Liver (tissue), 8 donors: ENCODE measurements at regions not wholly inside any gene's neighbourhood (a gene's known extent, or its start where the extent isn't known, plus 50 kb on each side); places are given as distances from the start of the nearest gene placed in this dataset.

Source experiments
- DNase-seq: peaks from one replicate; pipeline ENCODE4 v3.0.0-alpha.2; 2017; ENCODE audit warnings: low spot score
- H3K27ac ChIP-seq, 2 donors: one replicate each; pipeline ENCODE4 v1.7.0; 2013; ENCODE audit warnings: inconsistent platforms in 2 of 2, low read length in 2 of 2, control low read depth in 1 of 2, low read depth in 1 of 2, mild to moderate bottlenecking in 1 of 2
- H3K27me3 ChIP-seq, 4 donors: one replicate each; pipeline versions ENCODE4 v1.6.1 to v1.7.0; 2013; ENCODE audit warnings: low read length in 3 of 4, inconsistent platforms in 1 of 4, mild to moderate bottlenecking in 1 of 4, moderate library complexity in 1 of 4; ENCODE audit not compliant: control insufficient read depth in 4 of 4, insufficient read depth in 4 of 4
- H3K36me3 ChIP-seq, 4 donors: one replicate each; pipeline versions ENCODE4 v1.6.1 to v1.7.0; 2013; ENCODE audit warnings: low read length in 3 of 4, mild to moderate bottlenecking in 3 of 4, low read depth in 1 of 4, moderate library complexity in 1 of 4; ENCODE audit not compliant: control insufficient read depth in 4 of 4, insufficient read depth in 3 of 4
- H3K4me1 ChIP-seq, 4 donors: one replicate each; pipeline versions ENCODE4 v1.6.1 to v1.7.0; 2013; ENCODE audit warnings: low read length in 3 of 4, mild to moderate bottlenecking in 3 of 4, moderate library complexity in 1 of 4; ENCODE audit not compliant: control insufficient read depth in 4 of 4, insufficient read depth in 4 of 4
- H3K4me3 ChIP-seq, 3 donors: one replicate each; pipeline versions ENCODE4 v1.6.1 to v1.7.0; 2013; ENCODE audit warnings: low read length in 3 of 3, control low read depth in 1 of 3, low read depth in 1 of 3, mild to moderate bottlenecking in 1 of 3
- H3K9ac ChIP-seq, 2 donors: one replicate each; pipeline ENCODE4 v1.7.0; 2013; ENCODE audit warnings: low read length in 2 of 2, mild to moderate bottlenecking in 2 of 2, moderate library complexity in 2 of 2, control low read depth in 1 of 2, low read depth in 1 of 2
- H3K9me3 ChIP-seq, 4 donors: one replicate each; pipeline versions ENCODE4 v1.6.1 to v1.7.0; 2013; ENCODE audit warnings: low read length in 3 of 4; ENCODE audit not compliant: control insufficient read depth in 4 of 4
- ATF3 ChIP-seq: IDR thresholded peaks from 2 replicates; pipeline ENCODE4 v1.6.1; 2016; ENCODE audit warnings: antibody characterized with exemption
- CTCF ChIP-seq: fragments of 150-350 bp; IDR thresholded peaks from 2 replicates; pipeline ENCODE4 v1.5.1; 2017; ENCODE audit warnings: improper control_type of control experiment, low read depth, low read length; ENCODE audit not compliant: missing input control
- FOXA1 ChIP-seq: IDR thresholded peaks from 2 replicates; pipeline ENCODE4 v1.6.1; 2016; ENCODE audit warnings: antibody characterized with exemption
- FOXA2 ChIP-seq: IDR thresholded peaks from 2 replicates; pipeline ENCODE4 v1.6.1; 2016; ENCODE audit warnings: antibody characterized with exemption
- GABPA ChIP-seq, 2 donors: IDR thresholded peaks in 1 of 2; conservative IDR thresholded peaks in 1 of 2; 2 replicates each; pipeline ENCODE4 v1.6.1; 2016; ENCODE audit warnings: antibody characterized with exemption in 2 of 2, mild to moderate bottlenecking in 1 of 2, moderate library complexity in 1 of 2
- HNF4A ChIP-seq, 2 donors: conservative IDR thresholded peaks; 2 replicates each; pipeline ENCODE4 v1.6.1; 2016; ENCODE audit warnings: antibody characterized with exemption in 2 of 2, mild to moderate bottlenecking in 2 of 2
- HNF4G ChIP-seq: IDR thresholded peaks from 2 replicates; pipeline ENCODE4 v1.6.1; 2016; ENCODE audit warnings: antibody characterized with exemption
- MAX ChIP-seq: IDR thresholded peaks from 2 replicates; pipeline ENCODE4 v1.6.1; 2016; ENCODE audit warnings: antibody characterized with exemption
- NR2F2 ChIP-seq: IDR thresholded peaks from 2 replicates; pipeline ENCODE4 v1.6.1; 2016; ENCODE audit warnings: antibody characterized with exemption
- RAD21 ChIP-seq, 2 donors: IDR thresholded peaks; 2 replicates each; pipeline ENCODE4 v1.6.1; 2016; ENCODE audit warnings: antibody characterized with exemption in 2 of 2, mild to moderate bottlenecking in 2 of 2
- RXRA ChIP-seq, 2 donors: IDR thresholded peaks; 2 replicates each; pipeline ENCODE4 v1.6.1; 2017 to 2018; ENCODE audit warnings: antibody characterized with exemption in 2 of 2, mild to moderate bottlenecking in 1 of 2
- YY1 ChIP-seq: IDR thresholded peaks from 2 replicates; pipeline ENCODE4 v1.6.1; 2016; ENCODE audit warnings: antibody characterized with exemption, mild to moderate bottlenecking
- ZBTB33 ChIP-seq: IDR thresholded peaks from 2 replicates; pipeline ENCODE4 v1.6.1; 2016; ENCODE audit warnings: antibody characterized with exemption
- WGBS: extraction: QIAGEN DNeasy Blood & Tissue Kit; methylation state at CpG from one replicate; pipeline ENCODE4 v1.1.7; 2013; 5-methylcytosine and 5-hydroxymethylcytosine counted together
- donor health status: healthy.
- donor health status: healthy.
- donor health status: healthy.
- donor health status: healthy.
- donor health status: healthy.

GRCh38 chr4:67049446-67049845 lies 495.9 kb downstream of the CENPC start:
- Histone ChIP-seq H3K4me1 (no peaks in the 10 kb centered on the region), H3K9me3 (no peaks in the 10 kb centered on the region), H3K4me3 (no peak overlapping the region), H3K27me3 (no peaks in the 10 kb centered on the region), H3K36me3 (no peaks in the 10 kb centered on the region), H3K9ac (no peak overlapping the region), H3K27ac (no peak overlapping the region)
- no peak for DNase-seq
- TF ChIP-seq RXRA (IDR thresholded peaks at IDR 0.05) (no peak), ZBTB33 (no peak), GABPA (IDR thresholded peaks at IDR 0.05 in 1 of 2, conservative IDR thresholded peaks at IDR 0.05 in 1 of 2) (no peak), NR2F2 (no peak), MAX (no peak), ATF3 (no peak), HNF4A (conservative IDR thresholded peaks at IDR 0.05) (no peak)
- 37% methylated on average over 2 of the region's 2 CpGs for WGBS

GRCh38 chr4:67048530-67048929 lies 496.8 kb downstream of the CENPC start:
- Histone ChIP-seq H3K27ac (no peak overlapping the region), H3K9ac (no peak overlapping the region), H3K9me3 (no peaks in the 10 kb centered on the region), H3K4me3 (no peak overlapping the region), H3K27me3 (no peaks in the 10 kb centered on the region), H3K36me3 (no peaks in the 10 kb centered on the region), H3K4me1 (no peaks in the 10 kb centered on the region)
- 35% methylated on average over 2 of the region's 2 CpGs for WGBS
- no peak for TF ChIP-seq ZBTB33
- TF ChIP-seq RAD21 (IDR thresholded peaks at IDR 0.05), result no peak
- TF ChIP-seq HNF4G, result no peak
- no peak for TF ChIP-seq FOXA1
- no peak for TF ChIP-seq NR2F2
- TF ChIP-seq ATF3, result no peak
- no peak for DNase-seq

GRCh38 chr4:67040315-67040714 lies 505.0 kb downstream of the CENPC start:
- H3K4me1 ChIP-seq, result peaks cover 0 to 2% (median 0%) of the 10 kb centered on the region in 4 donors
- H3K9me3 ChIP-seq, result no peaks in the 10 kb centered on the region
- no peaks in the 10 kb centered on the region for H3K27me3 ChIP-seq
- no peak overlapping the region for H3K4me3 ChIP-seq
- DNase-seq, result no peak
- H3K27ac ChIP-seq, result no peak overlapping the region
- no peak overlapping the region for H3K9ac ChIP-seq
- no peak for TF ChIP-seq NR2F2
- no peak for TF ChIP-seq FOXA2
- no peak for TF ChIP-seq MAX
- TF ChIP-seq RXRA (IDR thresholded peaks at IDR 0.05), result no peak
- TF ChIP-seq FOXA1, result no peak
- TF ChIP-seq HNF4G, result no peak
- no peak for TF ChIP-seq HNF4A (conservative IDR thresholded peaks at IDR 0.05)
- TF ChIP-seq YY1, result no peak
- TF ChIP-seq CTCF, result no peak
- TF ChIP-seq RAD21 (IDR thresholded peaks at IDR 0.05), result no peak
- 54% methylated on average over 2 of the region's 2 CpGs for WGBS
- no peaks in the 10 kb centered on the region for H3K36me3 ChIP-seq
